ENCODE measurements at regions not wholly inside any gene's neighbourhood (a gene's known extent, or its start where the extent isn't known, plus 50 kb on each side); places are given as distances from the start of the nearest gene placed in this dataset.

- H3K27ac ChIP-seq (ENCODE audit: low read depth, low read length): no peak overlapping the region
- H2AFZ ChIP-seq (ENCODE audit: low read depth, low read length): no peak overlapping the region
- H3K9me3 Mint-ChIP-seq (ENCODE audit: unreplicated experiment): no peaks in the 10 kb centered on the region
- no peak overlapping the region for H3K4me3 Mint-ChIP-seq (ENCODE audit: unreplicated experiment)
- H3K4me3 ChIP-seq (ENCODE audit: insufficient read depth, low read depth, low read length): no peak overlapping the region
- H3K27me3 ChIP-seq (ENCODE audit: insufficient read depth, low read length): peaks cover 5% of the 10 kb centered on the region
- H3K4me1 ChIP-seq (ENCODE audit: insufficient read depth, low read length): no peaks in the 10 kb centered on the region
- no peak for FAIRE-seq
- H3K4me1 Mint-ChIP-seq (ENCODE audit: low read depth, unreplicated experiment): no peaks in the 10 kb centered on the region
- H3K9ac ChIP-seq (ENCODE audit: low read length): no peak overlapping the region
- no peak overlapping the region for H3K27ac Mint-ChIP-seq (ENCODE audit: unreplicated experiment)
- no peaks in the 10 kb centered on the region for H4K20me1 ChIP-seq (ENCODE audit: insufficient read depth, low read length)
- TF ChIP-seq CTCF (IDR thresholded peaks at IDR 0.05; ENCODE audit: insufficient read depth, low read depth, low read length): no peak
- no peak for TF ChIP-seq EZH2 (IDR thresholded peaks at IDR 0.05; ENCODE audit: insufficient read depth, low read length)
- no peaks in the 10 kb centered on the region for H3K9me3 ChIP-seq (ENCODE audit: insufficient read depth, low read depth, low read length)
- H3K79me2 ChIP-seq (ENCODE audit: insufficient read depth, low read length): no peaks in the 10 kb centered on the region
- no peak overlapping the region for H3K4me2 ChIP-seq (ENCODE audit: low read length)
- no peak for DNase-seq (ENCODE audit: low read depth)
- no peaks in the 10 kb centered on the region for H3K36me3 ChIP-seq (ENCODE audit: insufficient read depth, low read length)
- peaks cover 24% of the 10 kb centered on the region for H3K27me3 Mint-ChIP-seq (ENCODE audit: low read depth, unreplicated experiment)
- H3K36me3 Mint-ChIP-seq (ENCODE audit: low read depth, unreplicated experiment): no peaks in the 10 kb centered on the region
These were observed 76.4 kb upstream of the CYRIA start for GRCh38 chr2:16742026-16742425.

- Histone ChIP-seq H3K27ac (ENCODE audit: low read depth, low read length) (no peak overlapping the region), H4K20me1 (ENCODE audit: insufficient read depth, low read length) (no peaks in the 10 kb centered on the region), H3K36me3 (ENCODE audit: insufficient read depth, low read length) (no peaks in the 10 kb centered on the region), H3K9me3 (ENCODE audit: insufficient read depth, low read depth, low read length) (no peaks in the 10 kb centered on the region), H3K4me1 (ENCODE audit: insufficient read depth, low read length) (no peaks in the 10 kb centered on the region), H2AFZ (ENCODE audit: low read depth, low read length) (no peak overlapping the region), H3K4me2 (ENCODE audit: low read length) (no peak overlapping the region), H3K4me3 (ENCODE audit: insufficient read depth, low read depth, low read length) (no peak overlapping the region), H3K9ac (ENCODE audit: low read length) (no peak overlapping the region), H3K79me2 (ENCODE audit: insufficient read depth, low read length) (no peaks in the 10 kb centered on the region), H3K27me3 (ENCODE audit: insufficient read depth, low read length) (peaks cover 5% of the 10 kb centered on the region)
- H3K9me3 Mint-ChIP-seq (ENCODE audit: unreplicated experiment): no peaks in the 10 kb centered on the region
- no peaks in the 10 kb centered on the region for H3K36me3 Mint-ChIP-seq (ENCODE audit: low read depth, unreplicated experiment)
- H3K4me1 Mint-ChIP-seq (ENCODE audit: low read depth, unreplicated experiment): no peaks in the 10 kb centered on the region
- TF ChIP-seq CTCF (IDR thresholded peaks at IDR 0.05; ENCODE audit: insufficient read depth, low read depth, low read length): no peak
- TF ChIP-seq EZH2 (IDR thresholded peaks at IDR 0.05; ENCODE audit: insufficient read depth, low read length): no peak
- no peak overlapping the region for H3K27ac Mint-ChIP-seq (ENCODE audit: unreplicated experiment)
- no peak for FAIRE-seq
- H3K27me3 Mint-ChIP-seq (ENCODE audit: low read depth, unreplicated experiment): peaks cover 23% of the 10 kb centered on the region
- no peak for DNase-seq (ENCODE audit: low read depth)
- no peak overlapping the region for H3K4me3 Mint-ChIP-seq (ENCODE audit: unreplicated experiment)
These were observed 75.9 kb upstream of the CYRIA start for GRCh38 chr2:16741498-16741897.

GRCh38 chr2:16739778-16740581 lies 74.3 kb upstream of the CYRIA start:
- H3K9me3 Mint-ChIP-seq (ENCODE audit: unreplicated experiment): no peaks in the 10 kb centered on the region

More at GRCh38 chr2:16739778-16740581, 74.3 kb upstream of the CYRIA start:
- H3K9me3 ChIP-seq (ENCODE audit: insufficient read depth, low read depth, low read length): no peaks in the 10 kb centered on the region
- H3K36me3 ChIP-seq (ENCODE audit: insufficient read depth, low read length): no peaks in the 10 kb centered on the region
- no peaks in the 10 kb centered on the region for H4K20me1 ChIP-seq (ENCODE audit: insufficient read depth, low read length)
- no peak overlapping the region for H3K27ac Mint-ChIP-seq (ENCODE audit: unreplicated experiment)
- H3K4me2 ChIP-seq (ENCODE audit: low read length): no peak overlapping the region
- no peak overlapping the region for H2AFZ ChIP-seq (ENCODE audit: low read depth, low read length)
- peaks cover 5% of the 10 kb centered on the region for H3K27me3 ChIP-seq (ENCODE audit: insufficient read depth, low read length)
- H3K4me3 Mint-ChIP-seq (ENCODE audit: unreplicated experiment): no peak overlapping the region
- TF ChIP-seq CTCF (IDR thresholded peaks at IDR 0.05; ENCODE audit: insufficient read depth, low read depth, low read length): no peak
- no peak for TF ChIP-seq EZH2 (IDR thresholded peaks at IDR 0.05; ENCODE audit: insufficient read depth, low read length)
- H3K79me2 ChIP-seq (ENCODE audit: insufficient read depth, low read length): no peaks in the 10 kb centered on the region
- H3K9ac ChIP-seq (ENCODE audit: low read length): no peak overlapping the region
- peaks cover 20% of the 10 kb centered on the region for H3K27me3 Mint-ChIP-seq (ENCODE audit: low read depth, unreplicated experiment)
- DNase-seq (ENCODE audit: low read depth) (no peak), FAIRE-seq (no peak)
- H3K36me3 Mint-ChIP-seq (ENCODE audit: low read depth, unreplicated experiment): no peaks in the 10 kb centered on the region
- no peak overlapping the region for H3K4me3 ChIP-seq (ENCODE audit: insufficient read depth, low read depth, low read length)
- H3K4me1 Mint-ChIP-seq (ENCODE audit: low read depth, unreplicated experiment): peaks cover 4% of the 10 kb centered on the region
- H3K4me1 ChIP-seq (ENCODE audit: insufficient read depth, low read length): no peaks in the 10 kb centered on the region
- no peak overlapping the region for H3K27ac ChIP-seq (ENCODE audit: low read depth, low read length)
